ENCODE measurements at regions not wholly inside any gene's neighbourhood (a gene's known extent, or its start where the extent isn't known, plus 50 kb on each side); places are given as distances from the start of the nearest gene placed in this dataset.
"Not testable (repeated sequence)": the region's sequence is repeated elsewhere in the genome, so short reads cannot be mapped to it uniquely, and the experiment has no call there.

DNA sequence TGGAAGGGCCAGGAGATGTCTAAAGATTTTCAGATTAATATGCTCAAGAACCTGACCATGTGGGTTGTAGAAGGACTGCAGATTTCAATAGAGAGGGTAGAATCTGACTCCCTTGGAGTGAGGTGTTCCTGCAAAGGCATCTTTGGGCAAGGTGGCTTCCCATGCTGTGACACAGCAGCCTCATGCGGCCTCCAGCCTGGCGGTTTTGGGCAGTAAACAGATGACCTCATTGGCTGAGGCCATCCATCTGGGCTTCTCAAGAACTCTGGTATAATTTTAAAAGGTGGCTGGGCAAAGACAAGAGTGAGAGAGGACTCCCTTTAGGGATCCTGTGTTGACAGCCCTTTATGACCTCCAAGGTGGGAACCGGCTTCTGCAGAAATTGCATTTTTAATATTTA lies 90.3 kb upstream of the ERCC6L2 start:
- DNase-seq (ENCODE audit: low read depth), result no peak

GRCh38 chr9:95784318-95784717 lies 91.2 kb upstream of the ERCC6L2 start:
- no peak for DNase-seq (ENCODE audit: low read depth)

DNA sequence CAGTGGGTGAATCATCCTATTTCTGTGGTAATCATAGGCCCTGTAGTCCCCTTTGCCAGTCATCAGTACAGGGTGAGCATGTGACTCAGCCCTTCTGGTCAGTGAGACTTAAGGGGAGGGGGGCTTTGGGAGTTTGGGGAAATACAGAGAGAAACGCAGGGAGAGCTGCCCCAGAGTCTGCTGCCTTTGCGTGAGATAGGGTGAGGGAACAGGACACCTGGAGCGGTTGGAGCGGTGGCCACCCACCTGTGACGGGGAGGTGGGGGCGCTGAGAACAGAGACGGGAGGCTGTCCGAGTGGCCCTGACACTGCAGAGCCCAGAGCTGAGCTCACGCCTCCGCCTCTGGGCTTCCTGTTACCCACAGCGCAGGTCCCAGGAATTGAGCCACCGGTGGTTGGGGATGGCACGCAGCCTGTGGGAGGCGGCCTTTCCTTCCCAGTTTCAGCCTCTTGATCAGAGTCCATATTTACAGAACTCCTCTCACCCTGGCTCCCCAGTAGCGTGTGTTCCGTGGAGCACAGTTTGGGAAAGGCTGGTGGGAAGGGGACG lies 92.0 kb upstream of the ERCC6L2 start:
- no peak for DNase-seq (ENCODE audit: low read depth)

GRCh38 chr9:95780751-95781150 lies 94.7 kb upstream of the ERCC6L2 start:
- DNase-seq (ENCODE audit: low read depth), result no peak

GRCh38 chr9:95780121-95780520 lies 95.4 kb upstream of the ERCC6L2 start:
- DNase-seq (ENCODE audit: low read depth), result no peak

DNA sequence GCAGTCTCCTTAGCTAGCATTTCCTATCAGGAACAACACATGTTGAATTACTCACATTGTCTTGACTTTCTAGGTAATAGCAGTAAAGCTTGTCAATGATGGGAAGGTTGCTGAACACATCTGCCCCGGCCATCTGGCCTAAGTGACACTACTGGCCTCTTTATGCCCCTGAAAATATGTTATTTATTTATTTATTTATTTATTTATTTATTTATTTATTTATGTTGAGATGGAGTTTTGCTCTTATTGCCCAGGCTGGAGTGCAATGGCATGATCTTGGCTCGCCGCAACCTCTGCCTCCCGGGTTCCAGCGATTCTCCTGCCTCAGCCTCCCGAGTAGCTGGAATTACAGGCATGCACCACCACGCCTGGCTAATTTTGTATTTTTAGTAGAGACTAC lies 95.9 kb upstream of the ERCC6L2 start:
- DNase-seq (ENCODE audit: low read depth), result not testable (repeated sequence)

DNA sequence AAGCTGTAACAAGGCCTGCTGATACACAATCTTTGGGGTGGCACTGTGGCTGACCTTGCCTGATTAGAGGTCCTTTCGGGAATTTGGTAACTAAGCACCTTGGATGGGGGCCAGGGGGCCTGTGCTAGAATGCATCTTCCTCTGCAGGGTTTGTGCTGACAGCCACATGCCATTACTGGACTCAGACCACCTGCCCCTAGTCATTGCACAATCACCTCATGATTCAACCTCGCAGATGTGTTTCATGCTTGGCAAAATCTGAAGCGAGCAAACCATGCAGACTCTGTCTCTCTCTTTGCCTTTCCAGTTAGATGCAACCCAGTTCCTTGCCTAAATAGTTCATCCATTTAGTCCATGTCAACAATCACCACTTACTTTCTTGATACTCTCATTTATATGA lies 96.5 kb upstream of the ERCC6L2 start:
- DNase-seq (ENCODE audit: low read depth), result no peak

GRCh38 chr9:95777136-95777535 lies 98.4 kb upstream of the ERCC6L2 start:
- DNase-seq (ENCODE audit: low read depth), result no peak

GRCh38 chr9:95776176-95776575 lies 99.3 kb upstream of the ERCC6L2 start:
- DNase-seq (ENCODE audit: low read depth), result no peak

DNA sequence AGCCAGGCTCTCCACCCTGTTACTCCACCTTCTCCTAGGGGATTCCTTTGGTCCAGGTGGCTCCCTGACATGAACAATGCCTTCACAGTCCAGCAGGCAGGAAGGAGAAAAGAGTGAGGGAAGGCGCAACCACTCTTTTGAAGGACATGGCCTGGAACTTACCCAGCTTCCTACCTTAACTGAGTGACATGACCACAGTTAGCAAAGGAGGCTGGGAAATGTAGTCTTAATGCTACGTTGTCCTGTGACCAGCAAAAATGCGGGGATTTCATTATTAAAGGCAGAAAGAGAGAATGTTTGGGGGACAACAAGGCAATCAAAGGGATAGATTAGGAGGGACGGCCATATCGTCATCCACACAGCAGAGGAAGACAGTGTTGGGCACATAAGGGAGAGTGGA lies 100.3 kb upstream of the ERCC6L2 start:
- no peak for DNase-seq (ENCODE audit: low read depth)

DNA sequence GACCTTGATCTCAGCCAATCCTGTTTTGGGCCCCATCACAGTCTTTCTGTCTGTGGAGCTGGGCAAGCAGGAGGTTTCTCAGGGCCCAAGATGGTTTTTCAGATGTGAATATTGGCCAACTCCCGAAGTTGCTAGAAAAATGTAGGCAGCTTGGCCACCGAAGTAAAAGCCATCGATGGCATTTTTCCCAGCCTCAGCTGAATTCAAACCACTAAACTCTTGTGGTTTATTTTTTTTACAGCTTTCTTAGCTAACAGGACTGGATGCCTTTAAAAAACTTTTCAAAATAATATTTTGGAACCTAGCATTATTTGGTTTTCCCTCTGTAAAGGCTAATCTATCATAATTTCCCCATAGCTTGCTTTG lies 102.5 kb upstream of the ERCC6L2 start:
- DNase-seq (ENCODE audit: low read depth), result no peak

DNA sequence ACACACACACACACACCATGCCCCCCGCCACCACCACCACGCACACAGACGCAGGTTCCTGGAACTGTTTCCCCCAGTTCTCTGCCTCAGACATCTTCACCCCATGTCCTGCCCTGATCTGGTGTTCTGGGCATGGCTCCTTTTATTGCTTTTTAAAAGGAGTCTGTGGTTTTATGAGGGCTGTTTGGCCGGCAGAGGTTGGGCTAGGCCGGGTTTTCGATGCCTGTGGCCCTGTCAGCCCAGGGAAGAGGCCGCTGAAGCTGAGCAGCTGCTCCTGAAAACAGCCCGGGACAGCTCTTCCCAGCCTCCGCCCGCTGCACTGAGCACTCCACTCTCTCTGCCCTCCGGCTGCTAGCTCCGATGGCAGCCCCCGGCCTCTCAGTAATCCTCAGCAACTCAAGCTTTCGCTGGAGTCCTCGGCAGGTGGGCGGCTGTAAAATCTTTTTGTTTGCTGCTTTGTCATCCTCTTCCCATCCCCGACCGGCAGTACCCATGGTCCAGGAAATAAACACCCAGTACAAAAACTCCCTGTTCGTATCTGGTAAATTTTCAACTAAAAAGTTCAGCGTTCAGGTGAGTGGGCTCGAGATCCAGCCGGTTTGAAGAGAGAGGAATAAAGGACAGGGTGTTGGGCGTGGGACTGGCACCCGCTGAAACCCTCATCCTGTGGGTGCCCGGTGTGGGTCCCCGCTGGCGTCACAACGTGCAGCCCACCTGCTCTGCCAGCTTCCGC lies 103.0 kb upstream of the ERCC6L2 start:
- DNase-seq (ENCODE audit: low read depth), result no peak

GRCh38 chr9:95771556-95772246 lies 103.8 kb upstream of the ERCC6L2 start:
- no peak for DNase-seq (ENCODE audit: low read depth)

GRCh38 chr9:95770653-95771131 lies 104.8 kb upstream of the ERCC6L2 start:
- no peak for DNase-seq (ENCODE audit: low read depth)

GRCh38 chr9:95769909-95770433 lies 105.5 kb upstream of the ERCC6L2 start:
- no peak for DNase-seq (ENCODE audit: low read depth)

DNA sequence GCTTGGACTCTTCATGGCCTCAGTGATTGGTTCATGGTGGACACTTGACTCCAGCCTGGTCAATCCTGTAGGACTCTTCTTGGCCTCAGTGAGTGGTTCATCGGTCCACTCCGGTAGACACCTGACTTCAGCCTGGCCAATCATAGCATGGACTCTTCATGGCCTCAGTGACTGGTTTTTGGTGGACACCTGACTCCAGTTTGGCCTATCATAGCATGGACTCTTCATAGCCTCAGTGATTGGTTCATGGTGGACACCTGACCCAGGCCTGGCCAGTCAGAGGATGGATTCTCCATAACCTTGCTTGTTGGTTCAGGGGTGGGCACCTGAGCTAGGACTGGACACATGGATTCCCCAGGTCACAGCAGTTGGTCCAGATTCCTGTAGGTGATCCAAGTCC lies 106.0 kb upstream of the ERCC6L2 start:
- DNase-seq (ENCODE audit: low read depth), result no peak

DNA sequence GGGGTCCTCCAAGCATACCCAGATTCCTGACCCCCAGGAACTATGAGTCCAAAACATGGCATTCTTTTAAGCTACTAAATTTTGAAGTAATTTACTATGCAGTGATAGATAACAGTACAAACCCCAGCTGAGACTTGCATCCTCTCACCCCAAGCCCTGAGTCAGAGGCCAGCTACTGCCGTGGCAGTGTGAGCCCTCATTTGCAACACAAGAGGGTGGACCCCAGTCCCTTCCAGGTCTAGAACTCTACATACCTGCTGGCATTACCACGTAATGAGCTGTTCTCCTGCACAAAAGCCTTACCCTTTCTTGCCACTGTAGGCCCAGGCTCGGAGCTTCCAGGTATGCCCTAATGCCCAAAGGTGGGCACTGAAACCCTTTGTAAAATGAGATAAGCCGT lies 108.6 kb upstream of the ERCC6L2 start:
- no peak for DNase-seq (ENCODE audit: low read depth)

DNA sequence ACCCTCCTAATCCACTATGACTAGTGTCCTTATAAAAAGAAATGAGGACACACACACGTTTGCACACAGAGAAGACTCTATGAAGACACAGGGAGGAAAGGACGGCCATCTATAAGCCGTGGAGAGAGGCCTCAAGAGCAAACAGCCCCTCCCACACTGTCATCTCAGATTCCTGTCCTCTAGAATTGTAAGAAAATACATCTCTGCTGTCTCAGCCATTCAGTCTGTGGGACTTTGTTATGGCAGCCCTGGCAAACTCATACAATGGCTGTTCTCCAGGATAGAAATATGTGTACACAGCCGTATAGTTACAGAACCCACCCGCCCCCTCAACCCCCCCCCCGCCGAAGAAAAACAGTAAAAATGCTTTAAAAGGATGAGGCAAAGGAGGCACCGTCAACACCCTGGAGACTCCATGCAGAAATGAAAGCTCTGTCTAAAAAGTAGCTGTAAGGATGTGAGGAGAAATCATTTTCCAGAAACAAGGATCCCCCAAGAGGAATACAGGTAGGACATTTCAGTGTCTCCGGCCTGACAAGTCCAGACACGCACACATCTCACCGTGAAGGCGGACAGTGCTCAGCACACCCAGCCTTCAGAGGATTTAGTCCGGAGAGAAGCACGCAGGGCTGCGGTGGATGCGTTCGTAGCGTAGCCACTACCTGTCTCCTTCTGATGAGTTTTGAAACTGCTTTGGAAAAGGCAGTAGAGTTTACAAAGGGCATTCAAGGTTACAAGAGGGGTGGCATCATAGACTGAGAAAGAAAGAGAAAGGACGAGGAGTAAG lies 110.8 kb upstream of the ERCC6L2 start:
- DNase-seq (ENCODE audit: low read depth), result no peak

DNA sequence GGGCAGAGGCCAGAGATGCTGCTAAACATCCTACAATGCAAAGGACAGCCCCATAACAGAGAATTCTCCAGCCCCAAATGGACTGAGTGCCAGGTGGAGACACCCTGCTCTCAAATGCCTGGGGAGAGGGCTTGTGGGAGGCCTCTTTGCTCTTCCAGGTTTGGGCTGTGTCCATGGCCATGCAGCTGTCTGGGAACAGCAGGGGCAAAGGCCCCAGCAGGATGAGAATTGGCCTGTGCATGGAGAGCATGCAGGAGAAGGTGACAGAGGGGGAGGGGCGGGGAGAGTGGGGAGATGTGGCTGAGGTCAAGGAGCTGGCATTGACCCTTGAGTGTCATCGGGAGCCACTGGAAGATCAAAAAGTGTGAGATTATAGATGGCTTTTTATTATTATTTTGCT lies 111.5 kb upstream of the ERCC6L2 start:
- DNase-seq (ENCODE audit: low read depth), result no peak

GRCh38 chr9:95763006-95763405 lies 112.5 kb upstream of the ERCC6L2 start:
- no peak for DNase-seq (ENCODE audit: low read depth)

DNA sequence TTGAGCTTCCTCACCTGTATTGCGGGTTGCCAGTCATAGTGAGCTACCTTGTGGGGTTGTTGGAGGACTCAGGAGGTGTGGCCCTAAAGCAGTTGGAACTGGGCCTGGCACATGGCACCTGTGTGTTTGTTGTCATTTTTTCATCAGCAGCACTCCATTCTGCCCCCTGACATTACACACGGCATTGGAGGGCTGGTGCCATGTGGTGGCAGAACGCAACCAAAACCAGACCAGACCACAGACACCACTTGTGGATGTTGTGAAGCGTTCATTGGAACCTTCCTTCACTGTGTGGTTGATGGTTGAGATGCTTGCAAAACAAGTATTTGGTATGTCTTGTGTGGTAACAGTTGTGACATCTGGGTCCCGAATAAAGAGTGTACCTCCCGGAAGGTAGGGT lies 113.2 kb upstream of the ERCC6L2 start:
- DNase-seq (ENCODE audit: low read depth), result no peak

DNA sequence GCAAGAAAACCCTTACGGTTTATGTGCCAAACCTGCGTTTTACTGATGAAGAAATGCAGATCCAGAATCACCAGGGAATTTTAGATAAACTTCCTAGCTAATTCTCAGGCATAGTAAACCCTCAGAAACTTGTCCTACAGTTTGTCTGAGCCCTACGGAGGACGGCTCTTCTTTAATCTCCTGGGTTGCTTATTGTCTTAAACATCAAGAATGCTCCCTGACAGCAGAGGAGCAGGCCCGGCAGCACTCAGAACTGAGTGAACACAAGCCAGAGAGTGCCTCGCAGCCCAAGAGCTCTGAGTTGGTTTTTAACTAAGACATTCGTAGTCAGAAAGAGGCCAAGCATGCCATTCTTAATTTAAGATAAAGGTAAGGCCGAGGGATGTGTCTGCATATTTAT lies 114.7 kb upstream of the ERCC6L2 start:
- no peak for DNase-seq (ENCODE audit: low read depth)

- no peak for DNase-seq (ENCODE audit: low read depth)
Measured at GRCh38 chr9:95757439-95757838, 118.1 kb upstream of the ERCC6L2 start.

Data from stimulated activated CD8-positive, alpha-beta memory T cell treated with anti-CD3 and anti-CD28 coated beads, Interleukin-12 subunit alpha, Interleukin-12 subunit beta, amount 100 ng/mL, for 4 hours (primary cell).